ENCODE measurements at regions not wholly inside any gene's neighbourhood (a gene's known extent, or its start where the extent isn't known, plus 50 kb on each side); places are given as distances from the start of the nearest gene placed in this dataset.

GRCh38 chr2:74051504-74051903, 66.8 kb downstream of the TET3 start:
- TF ChIP-seq POLR2AphosphoS5 (IDR thresholded peaks at IDR 0.05) (no peak), CTCF (IDR thresholded peaks at IDR 0.05) (no peak), POLR2A (IDR thresholded peaks at IDR 0.05) (no peak)
- no peaks in the 10 kb centered on the region for H3K27me3 ChIP-seq (replicated peaks; ENCODE audit: insufficient read depth)

GRCh38 chr2:74052732-74053710, 68.3 kb downstream of the TET3 start:
- WGBS, result 85% methylated on average over 8 of the region's 8 CpGs
- intact Hi-C loops (cut with DNase I), result no loop called here
- H3K4me1 ChIP-seq (replicated peaks), result no peaks in the 10 kb centered on the region
- no peaks in the 10 kb centered on the region for H3K36me3 ChIP-seq
- TF ChIP-seq POLR2AphosphoS5 (IDR thresholded peaks at IDR 0.05) (no peak), POLR2A (IDR thresholded peaks at IDR 0.05) (no peak), CTCF (IDR thresholded peaks at IDR 0.05) (no peak)
- DNase-seq (ENCODE audit: low spot score), result no peak
- no peak overlapping the region for H3K4me3 ChIP-seq
- no peaks in the 10 kb centered on the region for H3K9me3 ChIP-seq
- H3K27me3 ChIP-seq (replicated peaks; ENCODE audit: insufficient read depth), result no peaks in the 10 kb centered on the region
- no peak overlapping the region for H3K27ac ChIP-seq

More at GRCh38 chr2:74051504-74051903, 66.8 kb downstream of the TET3 start:
- no peak for DNase-seq (ENCODE audit: low spot score)
- Histone ChIP-seq H3K4me3 (no peak overlapping the region), H3K27ac (no peak overlapping the region), H3K4me1 (replicated peaks) (no peaks in the 10 kb centered on the region), H3K9me3 (no peaks in the 10 kb centered on the region), H3K36me3 (no peaks in the 10 kb centered on the region)
- intact Hi-C loops (cut with DNase I), result no loop called here
- 58% methylated on average over 1 of the region's 1 CpG for WGBS

GRCh38 chr2:74053959-74054715, 69.4 kb downstream of the TET3 start:
- H3K4me3 ChIP-seq, result no peak overlapping the region
- no peaks in the 10 kb centered on the region for H3K9me3 ChIP-seq
- H3K36me3 ChIP-seq, result no peaks in the 10 kb centered on the region
- H3K27me3 ChIP-seq (replicated peaks; ENCODE audit: insufficient read depth), result no peaks in the 10 kb centered on the region
- H3K4me1 ChIP-seq (replicated peaks), result no peaks in the 10 kb centered on the region
- 78% methylated on average over 4 of the region's 4 CpGs for WGBS
- no peak for TF ChIP-seq CTCF (IDR thresholded peaks at IDR 0.05)
- no peak for TF ChIP-seq POLR2AphosphoS5 (IDR thresholded peaks at IDR 0.05)
- TF ChIP-seq POLR2A (IDR thresholded peaks at IDR 0.05), result no peak
- DNase-seq (ENCODE audit: low spot score), result no peak
- H3K27ac ChIP-seq, result no peak overlapping the region
- intact Hi-C loops (cut with DNase I), result no loop called here

- TF ChIP-seq POLR2AphosphoS5 (IDR thresholded peaks at IDR 0.05) (no peak), POLR2A (IDR thresholded peaks at IDR 0.05) (no peak), CTCF (IDR thresholded peaks at IDR 0.05) (no peak)
- no peaks in the 10 kb centered on the region for H3K4me1 ChIP-seq (replicated peaks)
- H3K4me3 ChIP-seq, result no peak overlapping the region
- WGBS, result 94% methylated on average over 7 of the region's 7 CpGs
- H3K27ac ChIP-seq, result no peak overlapping the region
- no peaks in the 10 kb centered on the region for H3K27me3 ChIP-seq (replicated peaks; ENCODE audit: insufficient read depth)
- intact Hi-C loops (cut with DNase I), result no loop called here
- H3K9me3 ChIP-seq, result no peaks in the 10 kb centered on the region
- H3K36me3 ChIP-seq, result no peaks in the 10 kb centered on the region
- DNase-seq (ENCODE audit: low spot score), result no peak
Measured at GRCh38 chr2:74059137-74059775, 74.5 kb downstream of the TET3 start.

Measured in prostate gland (tissue), 2 donors.